Erythroblast (primary cell): ENCODE measurements at regions not wholly inside any gene's neighbourhood (a gene's known extent, or its start where the extent isn't known, plus 50 kb on each side); places are given as distances from the start of the nearest gene placed in this dataset.
"Not testable (repeated sequence)": the region's sequence is repeated elsewhere in the genome, so short reads cannot be mapped to it uniquely, and the experiment has no call there.

Experiments used
- DNase-seq, 2 experiments: peaks; one replicate each; lab custom pipeline; 2025; lab: John Stamatoyannopoulos, UW
- GATA1 ChIP-seq: IDR thresholded peaks from 2 replicates; pipeline ENCODE4 v1.6.1; 2011; ENCODE audit warnings: low read depth, mild to moderate bottlenecking, control low read depth, low read length, moderate library complexity
- POLR2A ChIP-seq: IDR thresholded peaks from 2 replicates; pipeline ENCODE4 v1.6.1; 2011; ENCODE audit warnings: mild to moderate bottlenecking, low read length

- DNase-seq = no peak
- TF ChIP-seq GATA1 (no peak), POLR2A (no peak)
Observed at GRCh38 chr6:82484737-82485626, 121.4 kb downstream of the TPBG start.

GRCh38 chr6:82487895-82488294, 124.3 kb downstream of the TPBG start:
- DNase-seq = no peak
- TF ChIP-seq GATA1 = no peak
- TF ChIP-seq POLR2A = no peak

- TF ChIP-seq GATA1 = no peak
- no peak for TF ChIP-seq POLR2A
Observed at GRCh38 chr6:82488403-82488802, 124.8 kb downstream of the TPBG start.

GRCh38 chr6:82492134-82492533, 128.5 kb downstream of the TPBG start:
- TF ChIP-seq POLR2A = no peak
- TF ChIP-seq GATA1 = no peak
- no peak for DNase-seq

More at GRCh38 chr6:82488403-82488802, 124.8 kb downstream of the TPBG start:
- no peak for DNase-seq

GRCh38 chr6:82493467-82493866, 129.8 kb downstream of the TPBG start:
- no peak for DNase-seq
- TF ChIP-seq GATA1 = no peak
- TF ChIP-seq POLR2A = no peak

- no peak for DNase-seq
- no peak for TF ChIP-seq GATA1
- no peak for TF ChIP-seq POLR2A
Observed at GRCh38 chr6:82494367-82494766, 130.8 kb downstream of the TPBG start.

- DNase-seq = not testable (repeated sequence)
Observed at GRCh38 chr6:82501901-82502300, 138.3 kb downstream of the TPBG start.

- DNase-seq = no peak
- TF ChIP-seq POLR2A (no peak), GATA1 (no peak)
Observed at GRCh38 chr6:82506526-82506925, 142.9 kb downstream of the TPBG start.

GRCh38 chr6:82507112-82507511, 143.5 kb downstream of the TPBG start:
- DNase-seq = no peak
- TF ChIP-seq POLR2A (no peak), GATA1 (no peak)

- TF ChIP-seq GATA1 = no peak
- no peak for TF ChIP-seq POLR2A
- no peak for DNase-seq
Observed at GRCh38 chr6:82511546-82511945, 147.9 kb downstream of the TPBG start.

GRCh38 chr6:82517896-82518295, 154.3 kb downstream of the TPBG start:
- not testable (repeated sequence) for DNase-seq

GRCh38 chr6:82521369-82521768, 157.8 kb downstream of the TPBG start:
- TF ChIP-seq GATA1 = no peak
- TF ChIP-seq POLR2A = no peak
- DNase-seq = no peak

GRCh38 chr6:82521861-82522260, 158.2 kb downstream of the TPBG start:
- DNase-seq = no peak
- TF ChIP-seq GATA1 = no peak
- TF ChIP-seq POLR2A = no peak

- no peak for DNase-seq
- TF ChIP-seq POLR2A (no peak), GATA1 (no peak)
Observed at GRCh38 chr6:82524031-82524430, 160.4 kb downstream of the TPBG start.
